ENCODE measurements at regions not wholly inside any gene's neighbourhood (a gene's known extent, or its start where the extent isn't known, plus 50 kb on each side); places are given as distances from the start of the nearest gene placed in this dataset.

GRCh38 chr6:109239651-109240321 is 142.5 kb downstream of the CD164 start:
- intact Hi-C loops (cut with micrococcal nuclease), result no loop called here
- peak; percentile 30 for DNase-seq
- peak overlapping the region; percentile 69 for H3K27ac ChIP-seq (replicated peaks)
- no peaks in the 10 kb centered on the region for H3K36me3 ChIP-seq
- TF ChIP-seq, protein P1, sequence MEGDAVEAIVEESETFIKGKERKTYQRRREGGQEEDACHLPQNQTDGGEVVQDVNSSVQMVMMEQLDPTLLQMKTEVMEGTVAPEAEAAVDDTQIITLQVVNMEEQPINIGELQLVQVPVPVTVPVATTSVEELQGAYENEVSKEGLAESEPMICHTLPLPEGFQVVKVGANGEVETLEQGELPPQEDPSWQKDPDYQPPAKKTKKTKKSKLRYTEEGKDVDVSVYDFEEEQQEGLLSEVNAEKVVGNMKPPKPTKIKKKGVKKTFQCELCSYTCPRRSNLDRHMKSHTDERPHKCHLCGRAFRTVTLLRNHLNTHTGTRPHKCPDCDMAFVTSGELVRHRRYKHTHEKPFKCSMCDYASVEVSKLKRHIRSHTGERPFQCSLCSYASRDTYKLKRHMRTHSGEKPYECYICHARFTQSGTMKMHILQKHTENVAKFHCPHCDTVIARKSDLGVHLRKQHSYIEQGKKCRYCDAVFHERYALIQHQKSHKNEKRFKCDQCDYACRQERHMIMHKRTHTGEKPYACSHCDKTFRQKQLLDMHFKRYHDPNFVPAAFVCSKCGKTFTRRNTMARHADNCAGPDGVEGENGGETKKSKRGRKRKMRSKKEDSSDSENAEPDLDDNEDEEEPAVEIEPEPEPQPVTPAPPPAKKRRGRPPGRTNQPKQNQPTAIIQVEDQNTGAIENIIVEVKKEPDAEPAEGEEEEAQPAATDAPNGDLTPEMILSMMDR (IDR thresholded peaks at IDR 0.05; ENCODE audit: borderline replicate concordance), result no peak
- no peaks in the 10 kb centered on the region for H3K9me3 ChIP-seq (replicated peaks)
- H3K4me1 ChIP-seq, result peaks cover 31% of the 10 kb centered on the region
- no peak overlapping the region for H3K4me3 ChIP-seq
- H3K27me3 ChIP-seq (ENCODE audit: low read depth), result no peaks in the 10 kb centered on the region

- Histone ChIP-seq H3K27me3 (ENCODE audit: low read depth) (no peaks in the 10 kb centered on the region), H3K4me3 (no peak overlapping the region), H3K4me1 (peaks cover 31% of the 10 kb centered on the region), H3K27ac (replicated peaks) (peak overlapping the region; percentile 69), H3K9me3 (replicated peaks) (no peaks in the 10 kb centered on the region), H3K36me3 (no peaks in the 10 kb centered on the region)
- intact Hi-C loops (cut with micrococcal nuclease), result no loop called here
- TF ChIP-seq, protein P1 (IDR thresholded peaks at IDR 0.05; ENCODE audit: borderline replicate concordance), result no peak
- DNase-seq, result no peak
These were observed 143.1 kb downstream of the CD164 start for GRCh38 chr6:109239160-109239559.

- Histone ChIP-seq H3K27ac (replicated peaks) (no peak overlapping the region), H3K4me1 (peaks cover 31% of the 10 kb centered on the region), H3K36me3 (no peaks in the 10 kb centered on the region), H3K4me3 (no peak overlapping the region), H3K27me3 (ENCODE audit: low read depth) (no peaks in the 10 kb centered on the region), H3K9me3 (replicated peaks) (no peaks in the 10 kb centered on the region)
- intact Hi-C loops (cut with micrococcal nuclease), result no loop called here
- no peak for DNase-seq
- TF ChIP-seq, protein P1 (IDR thresholded peaks at IDR 0.05; ENCODE audit: borderline replicate concordance), result no peak
These were observed 143.1 kb downstream of the CEP57L1 start for GRCh38 chr6:109238396-109238795.

DNA sequence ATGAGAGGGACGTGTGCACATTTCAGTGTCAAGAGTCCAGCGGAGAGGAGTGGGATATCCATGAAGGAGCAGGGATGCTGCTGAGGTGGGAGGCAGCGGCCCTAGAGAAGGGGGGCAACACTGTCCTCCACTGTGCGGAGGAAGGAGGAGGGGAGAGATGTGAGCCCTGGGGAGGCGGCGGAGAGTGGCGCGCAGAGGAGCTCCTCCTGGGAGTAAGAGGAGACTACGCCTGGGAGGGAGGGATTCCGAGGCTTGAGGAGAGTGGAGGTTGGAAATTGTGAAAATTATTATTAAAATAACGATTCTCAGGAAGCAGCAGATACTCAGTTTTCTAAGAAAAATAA is 142.7 kb downstream of the CEP57L1 start:
- TF ChIP-seq, protein P1 (IDR thresholded peaks at IDR 0.05; ENCODE audit: borderline replicate concordance), result no peak
- no peak overlapping the region for H3K27ac ChIP-seq (replicated peaks)
- intact Hi-C loops (cut with micrococcal nuclease), result no loop called here
- H3K9me3 ChIP-seq (replicated peaks), result no peaks in the 10 kb centered on the region
- no peaks in the 10 kb centered on the region for H3K27me3 ChIP-seq (ENCODE audit: low read depth)
- H3K4me3 ChIP-seq, result no peak overlapping the region
- no peak for DNase-seq
- no peaks in the 10 kb centered on the region for H3K36me3 ChIP-seq
- H3K4me1 ChIP-seq, result peaks cover 31% of the 10 kb centered on the region

DNA sequence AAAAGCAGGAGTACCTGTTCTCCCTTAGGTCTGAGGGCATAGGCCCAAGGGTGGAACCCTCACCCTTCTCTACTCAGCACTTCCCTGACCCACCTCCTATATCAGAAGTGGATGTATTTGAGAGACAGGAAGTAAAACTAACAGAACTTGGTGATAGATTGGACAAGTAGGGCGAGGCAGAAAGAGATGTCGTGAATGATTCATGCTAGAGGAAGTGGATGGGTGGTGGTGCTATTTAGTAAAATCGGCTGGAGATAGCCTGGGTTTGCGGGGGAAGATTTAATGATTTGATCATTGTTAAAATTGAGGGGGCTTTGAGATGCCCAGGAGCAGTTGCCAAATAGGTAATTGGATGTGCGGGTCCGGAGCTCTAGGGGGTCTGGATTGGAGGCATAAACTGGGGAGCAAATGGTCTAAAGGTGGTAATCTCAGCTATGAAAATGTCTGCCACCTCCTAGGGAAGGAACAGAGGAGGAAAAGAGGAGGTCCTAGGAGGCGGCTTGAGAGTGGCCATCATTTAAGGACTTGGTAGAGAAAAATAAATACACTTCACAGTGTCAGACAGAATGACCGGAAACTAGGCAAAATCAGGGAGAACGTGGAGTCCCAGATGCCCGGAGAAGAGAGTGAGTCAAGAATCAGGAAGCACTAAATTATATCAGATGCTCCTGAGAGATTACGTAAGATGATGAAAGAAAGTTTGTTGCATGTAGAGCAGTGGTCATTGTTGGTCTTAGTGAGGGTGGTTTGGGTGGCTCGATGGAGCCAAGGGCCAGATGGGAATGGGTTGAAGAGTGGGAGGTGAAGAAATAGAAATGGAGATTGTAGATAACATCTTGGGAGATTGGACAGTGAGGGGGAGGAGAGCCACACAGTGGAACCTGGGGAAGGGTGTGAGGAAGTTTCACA is 142.0 kb downstream of the CEP57L1 start:
- TF ChIP-seq, protein P1 (IDR thresholded peaks at IDR 0.05; ENCODE audit: borderline replicate concordance), result no peak
- intact Hi-C loops (cut with micrococcal nuclease), result no loop called here
- Histone ChIP-seq H3K9me3 (replicated peaks) (no peaks in the 10 kb centered on the region), H3K4me3 (no peak overlapping the region), H3K27ac (replicated peaks) (no peak overlapping the region), H3K36me3 (no peaks in the 10 kb centered on the region), H3K27me3 (ENCODE audit: low read depth) (no peaks in the 10 kb centered on the region), H3K4me1 (peaks cover 31% of the 10 kb centered on the region)
- no peak for DNase-seq

Measured in left ventricle myocardium inferior (tissue), 1 donor.